HepG2 (cell line): ENCODE measurements at regions not wholly inside any gene's neighbourhood (a gene's known extent, or its start where the extent isn't known, plus 50 kb on each side); places are given as distances from the start of the nearest gene placed in this dataset.

ENCODE experiments used
- ATAC-seq: fragments of 200-7000 bp; cut with Tn5 transposase; 3 replicates; pipeline ENCODE4 v1.9.1; 2020; ENCODE audit warnings: mild to moderate bottlenecking, moderate library complexity
- BruUV-seq: library from RNA; stranded (reverse); fragments of 400-500 nt; replicated peaks from 2 replicates; lab custom pipeline; 2021; lab: Mats Ljungman, UMichigan
- CTCF ChIA-PET: fragments of 300-600 bp; formaldehyde crosslinking; extraction: SDS; loops from one replicate; lab custom pipeline; 2021; ENCODE audit warnings: low total read pairs, inconsistent platforms, low intra/inter-chr PET ratio; lab: Yijun Ruan, JAX
- POLR2A ChIA-PET: fragments of 350-600 bp; sonication (Branson Sonifier 250); formaldehyde crosslinking; loops from one replicate; lab custom pipeline; 2020; ENCODE audit warnings: antibody characterized with exemption, inconsistent platforms; lab: Yijun Ruan, JAX
- DNase-seq: peaks from one replicate; pipeline ENCODE4 v3.0.0-alpha.2; 2015; ENCODE audit warnings: low spot score
- FAIRE-seq: peaks from 3 replicates; lab custom pipeline; 2011; peaks lifted over from hg19 to GRCh38; lab: Jason Lieb, UNC
- H2AFZ ChIP-seq: one replicate; pipeline ENCODE4 v1.6.1; 2011; ENCODE audit warnings: low read length, inconsistent platforms
- H3K27ac ChIP-seq: fragments of 300-600 bp; 3 replicates; pipeline ENCODE4 v1.8.0; 2011; ENCODE audit warnings: mixed run types, mild to moderate bottlenecking, mixed read lengths, low read length, inconsistent platforms; ENCODE audit not compliant: insufficient read depth; ENCODE audit errors: extremely low read length
- H3K27me3 ChIP-seq, 2 experiments: fragments of 200-600 bp in 1 of 2; 2 replicates in 1 of 2; 3 replicates in 1 of 2; pipeline versions ENCODE4 v1.6.0 to v1.8.0; 2011; ENCODE audit warnings: low read length in 2 of 2, mild to moderate bottlenecking in 2 of 2, moderate library complexity in 2 of 2, inconsistent platforms in 1 of 2; ENCODE audit not compliant: insufficient read depth in 2 of 2, control insufficient read depth in 1 of 2
- H3K36me3 ChIP-seq, 2 experiments: fragments of 200-600 bp in 1 of 2; replicated peaks in 1 of 2; 2 replicates in 1 of 2; 3 replicates in 1 of 2; pipeline versions ENCODE4 v1.5.1 to v1.8.0; 2011; ENCODE audit warnings: low read length in 2 of 2, inconsistent platforms in 1 of 2; ENCODE audit not compliant: insufficient read depth in 2 of 2, control insufficient read depth in 1 of 2
- H3K4me1 ChIP-seq: 2 replicates; pipeline ENCODE4 v1.5.1; 2012; ENCODE audit warnings: low read length, inconsistent platforms; ENCODE audit not compliant: insufficient read depth
- H3K4me2 ChIP-seq: 2 replicates; pipeline ENCODE4 v1.6.0; 2011; ENCODE audit warnings: low read depth, low read length, inconsistent platforms
- H3K4me3 ChIP-seq, 3 experiments: fragments of 200-600 bp in 1 of 3; sonication (generic), shearing (Covaris generic) in 1 of 3; replicated peaks in 1 of 3; 2 replicates each; pipeline ENCODE4 v1.5.1; 2011 to 2016; ENCODE audit warnings: low read length in 3 of 3, inconsistent platforms in 2 of 3, low read depth in 2 of 3, mild to moderate bottlenecking in 2 of 3, control low read depth in 1 of 3, mixed read lengths in 1 of 3; ENCODE audit not compliant: insufficient read depth in 1 of 3
- H3K79me2 ChIP-seq: one replicate; pipeline ENCODE4 v1.6.1; 2011; ENCODE audit warnings: low read length, inconsistent platforms; ENCODE audit not compliant: insufficient read depth
- H3K9ac ChIP-seq: 2 replicates; pipeline ENCODE4 v1.6.0; 2011; ENCODE audit warnings: mild to moderate bottlenecking, low read depth, low read length, inconsistent platforms; ENCODE audit not compliant: insufficient read depth
- H3K9me3 ChIP-seq: 2 replicates; pipeline ENCODE4 v1.5.1; 2012; ENCODE audit warnings: mild to moderate bottlenecking, low read length
- H4K20me1 ChIP-seq: 2 replicates; pipeline ENCODE4 v1.6.0; 2011; ENCODE audit warnings: inconsistent platforms, mild to moderate bottlenecking, low read length, moderate library complexity; ENCODE audit not compliant: insufficient read depth
- GLI4 ChIP-seq: sonication (generic); formaldehyde crosslinking; IDR thresholded peaks from 2 replicates; pipeline ENCODE4 v1.5.1; 2020; ENCODE audit warnings: missing genetic modification reagents, mild to moderate bottlenecking, moderate library complexity, borderline replicate concordance
- MLLT10 ChIP-seq: sonication (generic); formaldehyde crosslinking; IDR thresholded peaks from 2 replicates; pipeline ENCODE4 v1.4.0; 2020; ENCODE audit warnings: missing genetic modification reagents
- ZNF142 ChIP-seq: sonication (generic); formaldehyde crosslinking; IDR thresholded peaks from 2 replicates; pipeline ENCODE4 v1.4.0; 2020; ENCODE audit warnings: missing genetic modification reagents
- ZNF224 ChIP-seq: sonication (generic); formaldehyde crosslinking; IDR thresholded peaks from 2 replicates; pipeline ENCODE4 v1.5.0; 2020; ENCODE audit warnings: mild to moderate bottlenecking, missing genetic modification reagents
- ZNF263 ChIP-seq: sonication (generic); formaldehyde crosslinking; IDR thresholded peaks from 2 replicates; pipeline ENCODE4 v1.4.0; 2020; ENCODE audit warnings: missing genetic modification reagents
- ZNF598 ChIP-seq: sonication (generic); formaldehyde crosslinking; IDR thresholded peaks from 2 replicates; pipeline ENCODE4 v1.5.1; 2020; ENCODE audit warnings: mild to moderate bottlenecking, missing genetic modification reagents, borderline replicate concordance
- ZNF766 ChIP-seq: sonication (generic); formaldehyde crosslinking; IDR thresholded peaks from 2 replicates; pipeline ENCODE4 v1.5.0; 2020; ENCODE audit warnings: missing genetic modification reagents, borderline replicate concordance
- ZNF784 ChIP-seq: sonication (generic); formaldehyde crosslinking; IDR thresholded peaks from 2 replicates; pipeline ENCODE4 v1.5.1; 2020; ENCODE audit warnings: missing genetic modification reagents, mild to moderate bottlenecking, borderline replicate concordance
- ZSCAN5A ChIP-seq: sonication (generic); formaldehyde crosslinking; IDR thresholded peaks from 2 replicates; pipeline ENCODE4 v1.8.0; 2022; ENCODE audit warnings: mild to moderate bottlenecking, missing genetic modification reagents, borderline replicate concordance
- WGBS: methylation state at CpG from one replicate; pipeline ENCODE4 v1.1.6; 2017; ENCODE audit warnings: low lambda C conversion rate; 5-methylcytosine and 5-hydroxymethylcytosine counted together
- in situ Hi-C: cut with HindIII; loops from 2 replicates; pipeline ENCODE4 v1.10.0; 2017; ENCODE audit warnings: low pct_unique_long_range_greater_than_20kb; ENCODE audit not compliant: extremely low pct_ligation_motif_present
- intact Hi-C: fragments of 100-400 bp; cut with micrococcal nuclease; formaldehyde crosslinking; loops from one replicate; pipeline ENCODE4 v1.10.0; 2022; ENCODE audit not compliant: unreplicated experiment

- no peaks in the 10 kb centered on the region for H3K9me3 ChIP-seq
- H3K4me2 ChIP-seq, result no peak overlapping the region
- ATAC-seq, result no peak
- H3K4me3 ChIP-seq, result no peak overlapping the region
- no peak overlapping the region for H3K9ac ChIP-seq
- intact Hi-C loops (no loop called here), in situ Hi-C loops (no loop called here)
- H3K4me1 ChIP-seq, result peaks cover 8% of the 10 kb centered on the region; the same call in 1 of the 2 replicates
- no peak overlapping the region for H3K27ac ChIP-seq
- H3K36me3 ChIP-seq, result no peaks in the 10 kb centered on the region
- DNase-seq, result no peak
- WGBS, result 28% methylated on average over 13 of the region's 13 CpGs
- H4K20me1 ChIP-seq, result no peaks in the 10 kb centered on the region
- no peaks in the 10 kb centered on the region for H3K79me2 ChIP-seq
- POLR2A ChIA-PET, result no interaction called here
- BruUV-seq, result no TSS peak
- H2AFZ ChIP-seq, result no peak overlapping the region
- CTCF ChIA-PET, result no interaction called here
- FAIRE-seq, result no peak
- peaks cover 6 to 55% of the 10 kb centered on the region in 2 experiments; a peak in 4 of 5 replicates for H3K27me3 ChIP-seq
- TF ChIP-seq ZNF142 (CRISPR knock-in tag) (no peak), ZNF263 (CRISPR knock-in tag) (no peak), MLLT10 (no peak), ZNF784 (no peak), ZNF224 (CRISPR knock-in tag) (no peak), ZSCAN5A (CRISPR knock-in tag) (no peak), ZNF598 (CRISPR knock-in tag) (no peak), ZNF766 (CRISPR knock-in tag) (no peak), GLI4 (CRISPR knock-in tag) (no peak)
Observed at GRCh38 chr6:169343886-169344749, 90.5 kb upstream of the THBS2 start.
